OCI-LY3 (cell line): ENCODE measurements at regions not wholly inside any gene's neighbourhood (a gene's known extent, or its start where the extent isn't known, plus 50 kb on each side); places are given as distances from the start of the nearest gene placed in this dataset.
"Not testable (repeated sequence)": the region's sequence is repeated elsewhere in the genome, so short reads cannot be mapped to it uniquely, and the experiment has no call there.

Experiments
- H2AFZ ChIP-seq: fragments of 200-600, 300-600 bp; shearing (Covaris generic); 2 replicates; pipeline ENCODE4 v1.6.0; 2014; ENCODE audit warnings: antibody characterized with exemption, low read depth, low read length
- H3K27ac ChIP-seq: fragments of 200-600, 300-600 bp; sonication (generic); 2 replicates; pipeline ENCODE4 v1.5.1; 2014; ENCODE audit warnings: mild to moderate bottlenecking, low read length, moderate library complexity, mixed read lengths
- H3K27me3 ChIP-seq: fragments of 200-600, 300-600 bp; sonication (generic); 2 replicates; pipeline ENCODE4 v1.6.1; 2014; ENCODE audit warnings: low read depth, low read length, mixed read lengths
- H3K36me3 ChIP-seq: fragments of 200-600, 300-600 bp; sonication (generic); replicated peaks from 2 replicates; pipeline ENCODE3; 2014; ENCODE audit warnings: low read depth, low read length, mixed read lengths
- H3K4me1 ChIP-seq: fragments of 300-600, 200-600 bp; sonication (generic); 2 replicates; pipeline ENCODE4 v1.6.1; 2014; ENCODE audit warnings: low read length, mixed read lengths
- H3K4me2 ChIP-seq: fragments of 200-600, 300-600 bp; sonication (generic); 2 replicates; pipeline ENCODE4 v1.6.1; 2014; ENCODE audit warnings: low read length, mixed read lengths
- H3K4me3 ChIP-seq: fragments of 300-600, 200-600 bp; sonication (generic); 2 replicates; pipeline ENCODE4 v1.5.1; 2014; ENCODE audit warnings: antibody characterized with exemption, mild to moderate bottlenecking, low read length, moderate library complexity
- H3K79me2 ChIP-seq: fragments of 300-600, 200-600 bp; shearing (Covaris generic); 2 replicates; pipeline ENCODE4 v1.6.1; 2014; ENCODE audit warnings: mild to moderate bottlenecking, low read length, mixed read lengths
- H3K9ac ChIP-seq: fragments of 300-600, 200-600 bp; shearing (Covaris generic); 2 replicates; pipeline ENCODE4 v1.6.0; 2014; ENCODE audit warnings: mild to moderate bottlenecking, low read length, moderate library complexity
- H3K9me3 ChIP-seq: fragments of 200-600, 300-600 bp; shearing (Covaris generic); 2 replicates; pipeline ENCODE4 v1.6.1; 2014; ENCODE audit warnings: low read length, mixed read lengths; ENCODE audit not compliant: insufficient read depth
- H4K20me1 ChIP-seq: fragments of 200-600, 300-600 bp; sonication (generic); 2 replicates; pipeline ENCODE4 v1.6.1; 2016; ENCODE audit warnings: low read length, mixed read lengths; ENCODE audit not compliant: insufficient read depth
- CTCF ChIP-seq: fragments of 200-600, 300-600 bp; sonication (generic); IDR thresholded peaks from 2 replicates; pipeline ENCODE4 v1.5.1; 2014; ENCODE audit warnings: antibody characterized with exemption, low read length, low read depth
- EZH2phosphoT487 ChIP-seq: fragments of 200-600 bp; shearing (Covaris generic); IDR thresholded peaks from 2 replicates; pipeline ENCODE4 v1.6.1; 2018; ENCODE audit warnings: antibody characterized with exemption, mixed run types, low read depth

GRCh38 chr17:20823905-20824304 lies 218.9 kb downstream of the USP22 start:
- H4K20me1 ChIP-seq = no peaks in the 10 kb centered on the region
- no peak overlapping the region for H3K4me2 ChIP-seq
- no peaks in the 10 kb centered on the region for H3K9me3 ChIP-seq
- H3K4me3 ChIP-seq = no peak overlapping the region
- H3K36me3 ChIP-seq = no peaks in the 10 kb centered on the region
- H3K79me2 ChIP-seq = no peaks in the 10 kb centered on the region
- no peaks in the 10 kb centered on the region for H3K27me3 ChIP-seq
- H3K27ac ChIP-seq = no peak overlapping the region
- no peak overlapping the region for H3K9ac ChIP-seq
- TF ChIP-seq CTCF = no peak
- TF ChIP-seq EZH2phosphoT487 = no peak
- H2AFZ ChIP-seq = no peak overlapping the region
- no peaks in the 10 kb centered on the region for H3K4me1 ChIP-seq

GRCh38 chr17:20825539-20825938 lies 217.3 kb downstream of the USP22 start:
- H3K9ac ChIP-seq = no peak overlapping the region
- H4K20me1 ChIP-seq = no peaks in the 10 kb centered on the region
- H3K9me3 ChIP-seq = no peaks in the 10 kb centered on the region
- TF ChIP-seq CTCF = no peak
- H2AFZ ChIP-seq = no peak overlapping the region
- H3K27me3 ChIP-seq = no peaks in the 10 kb centered on the region
- no peaks in the 10 kb centered on the region for H3K4me1 ChIP-seq
- H3K36me3 ChIP-seq = no peaks in the 10 kb centered on the region
- H3K4me3 ChIP-seq = no peak overlapping the region
- no peaks in the 10 kb centered on the region for H3K79me2 ChIP-seq
- no peak overlapping the region for H3K27ac ChIP-seq
- H3K4me2 ChIP-seq = no peak overlapping the region

GRCh38 chr17:20840453-20840852 lies 202.4 kb downstream of the USP22 start:
- H3K27me3 ChIP-seq, H2AFZ ChIP-seq, H3K4me3 ChIP-seq, H3K9me3 ChIP-seq, H3K27ac ChIP-seq, H3K4me2 ChIP-seq, H3K36me3 ChIP-seq, H3K9ac ChIP-seq, H3K4me1 ChIP-seq, H3K79me2 ChIP-seq, H4K20me1 ChIP-seq: not testable (repeated sequence)

GRCh38 chr17:20840987-20841865 lies 201.6 kb downstream of the USP22 start:
- not testable (repeated sequence) for H4K20me1 ChIP-seq, H3K79me2 ChIP-seq, H2AFZ ChIP-seq, H3K27me3 ChIP-seq, H3K4me1 ChIP-seq, H3K9me3 ChIP-seq, H3K36me3 ChIP-seq, H3K4me2 ChIP-seq, H3K9ac ChIP-seq, H3K4me3 ChIP-seq, H3K27ac ChIP-seq

GRCh38 chr17:20842012-20842411 lies 200.8 kb downstream of the USP22 start:
- not testable (repeated sequence) for H3K9ac ChIP-seq

GRCh38 chr17:20843261-20843660 lies 199.6 kb downstream of the USP22 start:
- not testable (repeated sequence) for H2AFZ ChIP-seq, H3K4me3 ChIP-seq

More at GRCh38 chr17:20842012-20842411, 200.8 kb downstream of the USP22 start:
- H3K27me3 ChIP-seq, H3K27ac ChIP-seq, H3K9me3 ChIP-seq, H3K79me2 ChIP-seq, H3K4me3 ChIP-seq, H3K4me2 ChIP-seq, H3K36me3 ChIP-seq, H3K4me1 ChIP-seq, H4K20me1 ChIP-seq, H2AFZ ChIP-seq: not testable (repeated sequence)

GRCh38 chr17:20843799-20844553 lies 198.8 kb downstream of the USP22 start:
- not testable (repeated sequence) for H3K4me2 ChIP-seq, H3K27me3 ChIP-seq, H3K4me1 ChIP-seq, H4K20me1 ChIP-seq, H3K9me3 ChIP-seq, H3K27ac ChIP-seq, H3K79me2 ChIP-seq, H2AFZ ChIP-seq, H3K9ac ChIP-seq, H3K36me3 ChIP-seq, H3K4me3 ChIP-seq

More at GRCh38 chr17:20843261-20843660, 199.6 kb downstream of the USP22 start:
- H3K9me3 ChIP-seq, H3K4me2 ChIP-seq, H3K4me1 ChIP-seq, H3K9ac ChIP-seq, H3K27me3 ChIP-seq, H4K20me1 ChIP-seq, H3K79me2 ChIP-seq, H3K36me3 ChIP-seq, H3K27ac ChIP-seq: not testable (repeated sequence)
